WTC11 (cell line): ENCODE measurements at regions not wholly inside any gene's neighbourhood (a gene's known extent, or its start where the extent isn't known, plus 50 kb on each side); places are given as distances from the start of the nearest gene placed in this dataset.

ENCODE experiments used
- ATAC-seq: fragments of 200-7000 bp; cut with Tn5 transposase; 2 replicates; pipeline ENCODE4 v1.10.0; 2021; ENCODE audit warnings: mild to moderate bottlenecking, moderate library complexity
- CTCF ChIA-PET: fragments of 300-600 bp; sonication (Branson Sonifier 250); formaldehyde crosslinking; loops from one replicate; lab custom pipeline; 2021; ENCODE audit warnings: antibody characterized with exemption; lab: Charles Lee
- POLR2A ChIA-PET: fragments of 350-600 bp; sonication (Branson Sonifier 250); formaldehyde crosslinking; loops from one replicate; lab custom pipeline; 2021; ENCODE audit warnings: antibody characterized with exemption; lab: Charles Lee
- DNase-seq: peaks from one replicate; pipeline ENCODE4 v3.0.0; 2021; ENCODE audit warnings: low spot score
- H3K27ac Mint-ChIP-seq: 2 replicates; pipeline ENCODE4 v1.8.0; 2021; ENCODE audit warnings: mixed read lengths
- H3K27me3 Mint-ChIP-seq: 2 replicates; pipeline ENCODE4 v1.8.0; 2021; ENCODE audit warnings: low read depth, mild to moderate bottlenecking, moderate library complexity, mixed read lengths
- H3K36me3 Mint-ChIP-seq: 2 replicates; pipeline ENCODE4 v1.8.0; 2021; ENCODE audit warnings: mixed read lengths
- H3K4me1 Mint-ChIP-seq: 2 replicates; pipeline ENCODE4 v1.8.0; 2022; ENCODE audit warnings: mixed read lengths
- H3K4me3 Mint-ChIP-seq: 2 replicates; pipeline ENCODE4 v1.8.0; 2021; ENCODE audit warnings: mild to moderate bottlenecking, moderate library complexity, mixed read lengths
- H3K9me3 Mint-ChIP-seq: 2 replicates; pipeline ENCODE4 v1.8.0; 2021; ENCODE audit warnings: mixed read lengths
- CBFB ChIP-seq: sonication (generic); formaldehyde crosslinking; IDR thresholded peaks from 2 replicates; pipeline ENCODE4 v1.8.1; 2022; ENCODE audit warnings: mild to moderate bottlenecking, low read depth, missing genetic modification reagents
- CREB1 ChIP-seq: sonication (generic); formaldehyde crosslinking; IDR thresholded peaks from 2 replicates; pipeline ENCODE4 v1.8.0; 2023; ENCODE audit warnings: mild to moderate bottlenecking, missing genetic modification reagents
- CREM ChIP-seq: sonication (generic); formaldehyde crosslinking; IDR thresholded peaks from 2 replicates; pipeline ENCODE4 v1.8.1; 2022; ENCODE audit warnings: mild to moderate bottlenecking, missing genetic modification reagents, moderate library complexity
- ESRRA ChIP-seq: sonication (generic); formaldehyde crosslinking; IDR thresholded peaks from 2 replicates; pipeline ENCODE4 v1.8.1; 2022; ENCODE audit warnings: mild to moderate bottlenecking, missing genetic modification reagents, borderline replicate concordance
- FOXK1 ChIP-seq: sonication (generic); formaldehyde crosslinking; IDR thresholded peaks from 2 replicates; pipeline ENCODE4 v1.8.0; 2022; ENCODE audit warnings: mild to moderate bottlenecking, moderate library complexity, missing genetic modification reagents
- KAT7 ChIP-seq: sonication (generic); formaldehyde crosslinking; IDR thresholded peaks from 2 replicates; pipeline ENCODE4 v1.8.1; 2023; ENCODE audit warnings: missing genetic modification reagents, mild to moderate bottlenecking, borderline replicate concordance
- MAX ChIP-seq: sonication (generic); formaldehyde crosslinking; IDR thresholded peaks from 2 replicates; pipeline ENCODE4 v1.8.0; 2022; ENCODE audit warnings: mild to moderate bottlenecking, missing genetic modification reagents
- PREB ChIP-seq: sonication (generic); formaldehyde crosslinking; IDR thresholded peaks from 2 replicates; pipeline ENCODE4 v1.8.1; 2022; ENCODE audit warnings: mild to moderate bottlenecking, missing genetic modification reagents, moderate library complexity, borderline replicate concordance
- SMAD4 ChIP-seq: sonication (generic); formaldehyde crosslinking; IDR thresholded peaks from 2 replicates; pipeline ENCODE4 v1.8.0; 2022; ENCODE audit warnings: mild to moderate bottlenecking, missing genetic modification reagents
- SOX15 ChIP-seq: fragments of 250-450 bp; sonication (Bioruptor Pico); IDR thresholded peaks from 2 replicates; pipeline ENCODE4 v1.9.0; 2021; ENCODE audit warnings: mild to moderate bottlenecking
- TEAD1 ChIP-seq: sonication (generic); formaldehyde crosslinking; IDR thresholded peaks from 2 replicates; pipeline ENCODE4 v1.8.0; 2022; ENCODE audit warnings: mild to moderate bottlenecking, missing genetic modification reagents
- ZBTB43 ChIP-seq: sonication (generic); formaldehyde crosslinking; IDR thresholded peaks from 2 replicates; pipeline ENCODE4 v1.8.1; 2023; ENCODE audit warnings: mild to moderate bottlenecking, missing genetic modification reagents
- ZNF138 ChIP-seq: sonication (generic); formaldehyde crosslinking; conservative IDR thresholded peaks from 2 replicates; pipeline ENCODE4 v1.8.1; 2022; ENCODE audit warnings: mild to moderate bottlenecking, moderate library complexity, missing genetic modification reagents
- ZNF232 ChIP-seq: sonication (generic); formaldehyde crosslinking; IDR thresholded peaks from 2 replicates; pipeline ENCODE4 v1.8.0; 2022; ENCODE audit warnings: mild to moderate bottlenecking, missing genetic modification reagents
- ZNF425 ChIP-seq: fragments of 250-450 bp; sonication (Bioruptor Pico); conservative IDR thresholded peaks from 2 replicates; pipeline ENCODE4 v1.9.0; 2021; ENCODE audit warnings: mild to moderate bottlenecking
- TF ChIP-seq, protein P1 (sequence below): fragments of 250-450 bp; sonication (Bioruptor Pico); IDR thresholded peaks from 2 replicates; pipeline ENCODE4 v1.8.0; 2021; ENCODE audit warnings: mild to moderate bottlenecking
- TF ChIP-seq, protein P2 (sequence below): sonication (generic); formaldehyde crosslinking; IDR thresholded peaks from 2 replicates; pipeline ENCODE4 v1.8.1; 2022; ENCODE audit warnings: missing genetic modification reagents, borderline replicate concordance

GRCh38 chr2:8176887-8177286 lies 505.0 kb upstream of the ID2 start (continued):
- TF ChIP-seq, protein P1, sequence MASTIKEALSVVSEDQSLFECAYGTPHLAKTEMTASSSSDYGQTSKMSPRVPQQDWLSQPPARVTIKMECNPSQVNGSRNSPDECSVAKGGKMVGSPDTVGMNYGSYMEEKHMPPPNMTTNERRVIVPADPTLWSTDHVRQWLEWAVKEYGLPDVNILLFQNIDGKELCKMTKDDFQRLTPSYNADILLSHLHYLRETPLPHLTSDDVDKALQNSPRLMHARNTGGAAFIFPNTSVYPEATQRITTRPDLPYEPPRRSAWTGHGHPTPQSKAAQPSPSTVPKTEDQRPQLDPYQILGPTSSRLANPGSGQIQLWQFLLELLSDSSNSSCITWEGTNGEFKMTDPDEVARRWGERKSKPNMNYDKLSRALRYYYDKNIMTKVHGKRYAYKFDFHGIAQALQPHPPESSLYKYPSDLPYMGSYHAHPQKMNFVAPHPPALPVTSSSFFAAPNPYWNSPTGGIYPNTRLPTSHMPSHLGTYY = no peak
- TF ChIP-seq MAX (CRISPR knock-in tag) = no peak
- TF ChIP-seq ZNF232 (CRISPR knock-in tag) = no peak
- TF ChIP-seq ZBTB43 (CRISPR knock-in tag) = no peak
- no peak for TF ChIP-seq CREB1 (CRISPR knock-in tag)
- no peak for TF ChIP-seq PREB (CRISPR knock-in tag)
- TF ChIP-seq SMAD4 (CRISPR knock-in tag) = no peak

DNA sequence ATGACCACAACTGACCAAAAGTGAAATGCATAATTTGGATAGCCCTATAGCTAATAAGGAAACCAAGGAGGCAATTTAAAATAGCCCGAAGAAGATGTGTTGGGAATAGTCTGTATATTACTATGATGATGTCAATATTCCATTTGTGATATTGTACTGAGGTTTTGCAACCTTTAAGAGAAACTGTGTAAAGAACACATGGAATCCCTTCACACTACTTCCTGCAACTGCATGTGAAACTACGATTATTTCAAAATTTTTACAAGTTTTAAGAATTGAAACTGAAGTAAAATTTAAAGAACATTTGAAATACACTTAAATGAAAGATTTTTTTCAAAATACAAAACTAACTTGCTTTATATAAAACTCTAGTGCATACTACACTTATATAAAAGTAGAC lies 504.3 kb upstream of the ID2 start:
- Mint-ChIP-seq H3K4me3 (no peak overlapping the region), H3K27me3 (no peaks in the 10 kb centered on the region; the same call in 1 of the 2 replicates), H3K4me1 (peaks cover 11% of the 10 kb centered on the region), H3K27ac (no peak overlapping the region), H3K9me3 (peaks cover 3% of the 10 kb centered on the region; the same call in 1 of the 2 replicates), H3K36me3 (no peaks in the 10 kb centered on the region)
- DNase-seq (no peak), ATAC-seq (no peak)
- POLR2A ChIA-PET = no interaction called here
- CTCF ChIA-PET = no interaction called here
- no peak for TF ChIP-seq SOX15 (CRISPR knock-in tag)
- no peak for TF ChIP-seq KAT7 (CRISPR knock-in tag)
- TF ChIP-seq, protein P2, sequence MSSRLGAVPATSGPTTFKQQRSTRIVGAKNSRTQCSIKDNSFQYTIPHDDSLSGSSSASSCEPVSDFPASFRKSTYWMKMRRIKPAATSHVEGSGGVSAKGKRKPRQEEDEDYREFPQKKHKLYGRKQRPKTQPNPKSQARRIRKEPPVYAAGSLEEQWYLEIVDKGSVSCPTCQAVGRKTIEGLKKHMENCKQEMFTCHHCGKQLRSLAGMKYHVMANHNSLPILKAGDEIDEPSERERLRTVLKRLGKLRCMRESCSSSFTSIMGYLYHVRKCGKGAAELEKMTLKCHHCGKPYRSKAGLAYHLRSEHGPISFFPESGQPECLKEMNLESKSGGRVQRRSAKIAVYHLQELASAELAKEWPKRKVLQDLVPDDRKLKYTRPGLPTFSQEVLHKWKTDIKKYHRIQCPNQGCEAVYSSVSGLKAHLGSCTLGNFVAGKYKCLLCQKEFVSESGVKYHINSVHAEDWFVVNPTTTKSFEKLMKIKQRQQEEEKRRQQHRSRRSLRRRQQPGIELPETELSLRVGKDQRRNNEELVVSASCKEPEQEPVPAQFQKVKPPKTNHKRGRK (CRISPR knock-in tag) = no peak
- TF ChIP-seq CBFB = no peak
- no peak for TF ChIP-seq ZNF425 (CRISPR knock-in tag)
- TF ChIP-seq ESRRA (CRISPR knock-in tag) = no peak
- TF ChIP-seq TEAD1 (CRISPR knock-in tag) = no peak
- no peak for TF ChIP-seq MAX (CRISPR knock-in tag)
- no peak for TF ChIP-seq CREM (CRISPR knock-in tag)
- no peak for TF ChIP-seq FOXK1 (CRISPR knock-in tag)
- no peak for TF ChIP-seq ZNF138
